ENCODE measurements at regions not wholly inside any gene's neighbourhood (a gene's known extent, or its start where the extent isn't known, plus 50 kb on each side); places are given as distances from the start of the nearest gene placed in this dataset.

DNA sequence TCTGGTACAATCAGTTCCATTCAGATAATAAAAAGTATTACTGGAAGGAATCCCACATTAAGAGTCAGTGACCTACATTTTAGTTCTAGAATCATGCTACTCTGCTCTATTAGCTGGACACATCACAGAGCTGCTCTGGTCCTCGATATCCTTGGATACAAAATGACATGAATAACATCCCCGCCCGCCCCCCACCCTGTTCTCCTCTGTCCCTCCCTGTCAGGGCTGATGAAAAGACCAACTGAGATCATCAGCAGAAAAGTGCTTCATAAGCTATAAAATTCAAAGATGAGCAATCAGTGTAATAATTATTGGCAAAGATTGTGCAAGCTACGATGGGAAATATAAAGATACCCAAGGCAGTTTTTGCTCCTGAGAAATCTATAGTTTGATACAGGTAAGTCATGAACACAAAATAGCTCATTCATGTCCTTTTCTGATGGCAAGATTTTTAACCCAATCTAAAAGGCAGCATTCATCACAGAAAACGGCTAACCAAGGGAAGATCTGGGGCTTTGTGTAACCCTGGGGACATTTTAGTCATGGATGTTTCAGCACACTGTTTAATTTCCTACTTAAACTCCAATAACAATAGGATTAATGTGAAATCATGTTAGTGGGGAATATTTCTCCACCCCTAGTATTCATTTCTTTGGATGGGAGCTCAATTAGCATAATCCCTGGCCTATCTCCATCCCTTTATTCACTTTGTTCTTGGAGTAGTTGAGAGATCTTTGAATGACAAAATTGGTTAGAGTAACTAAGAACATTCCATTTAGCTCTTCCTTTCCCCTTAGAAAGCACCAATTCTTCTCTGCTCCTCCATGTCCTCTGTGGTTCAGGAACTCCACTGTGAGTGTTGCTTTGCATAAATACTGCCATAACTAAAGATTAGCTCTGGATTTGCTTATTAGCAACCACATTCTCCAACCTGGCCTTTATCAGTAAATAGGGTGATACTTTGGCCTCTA lies 459.4 kb upstream of the GRIA1 start:
- no peak for DNase-seq

DNA sequence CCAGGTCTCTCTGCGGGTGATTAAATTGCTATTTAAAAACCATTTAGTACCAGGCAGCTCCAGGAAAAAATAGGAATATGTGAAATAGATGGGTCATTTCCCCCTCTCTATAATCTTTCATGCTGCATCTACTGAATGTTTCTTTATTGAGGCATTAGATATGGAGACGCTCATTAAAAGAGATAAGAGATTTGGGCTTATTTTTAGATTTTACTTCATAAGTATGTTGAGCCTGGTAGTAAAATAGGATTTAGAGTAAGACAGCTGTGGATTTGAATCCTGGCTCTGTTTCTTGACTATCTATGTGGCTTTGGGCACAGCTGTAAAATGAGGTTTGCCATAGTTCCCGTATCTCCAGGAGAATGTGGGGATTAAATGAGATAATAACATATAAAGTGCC lies 451.0 kb upstream of the GRIA1 start:
- DNase-seq = no peak

DNA sequence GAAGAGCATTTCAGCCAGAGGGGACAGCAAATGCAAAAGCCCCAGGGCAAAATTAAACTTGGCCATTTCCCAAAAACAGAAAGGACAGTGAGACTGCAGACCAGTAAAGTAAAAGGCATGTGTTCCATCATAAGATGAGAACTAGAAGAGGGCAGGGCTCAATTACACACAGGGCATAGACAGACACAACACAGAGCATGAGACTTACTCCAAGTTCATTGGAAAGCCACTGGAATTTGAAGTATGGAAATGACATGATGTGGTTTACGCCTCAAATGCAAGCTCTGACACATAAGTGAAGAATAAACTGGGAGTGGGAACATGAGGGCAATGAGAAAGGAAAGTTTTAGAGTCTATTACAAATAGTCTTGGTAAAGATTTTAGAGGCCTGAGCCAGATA lies 446.6 kb upstream of the GRIA1 start:
- DNase-seq = no peak

DNA sequence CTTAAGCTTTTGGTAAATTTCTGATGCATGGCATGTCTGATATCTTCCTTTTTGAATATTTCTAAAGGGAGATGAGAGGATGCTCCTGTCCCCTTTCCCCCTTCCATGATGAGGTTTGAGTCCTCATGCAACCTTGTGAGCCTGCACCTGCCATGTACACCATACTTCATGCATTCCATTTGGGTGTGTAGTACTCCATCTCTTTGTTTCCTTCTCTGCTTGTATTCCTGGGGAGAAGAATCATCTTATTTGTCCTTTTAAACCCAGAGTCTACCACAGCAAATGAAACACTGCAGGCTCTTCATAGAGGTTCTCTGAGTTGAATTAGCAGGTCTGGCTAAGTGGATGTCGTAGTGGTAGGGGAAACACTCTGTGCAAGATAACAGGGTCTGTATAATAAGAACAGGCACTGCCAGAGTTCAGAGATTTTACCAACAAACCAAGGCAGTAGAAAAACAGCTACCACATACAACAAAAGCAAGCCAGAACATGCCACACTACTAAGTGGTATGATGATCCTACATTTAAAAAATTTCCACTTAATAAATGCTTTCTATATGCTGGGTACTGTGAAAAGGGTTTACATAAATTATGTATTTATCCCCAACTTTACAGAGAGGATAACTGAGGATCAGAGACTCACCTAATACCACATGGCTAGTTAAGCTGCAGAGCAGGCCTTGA lies 439.8 kb upstream of the GRIA1 start:
- DNase-seq = no peak

DNA sequence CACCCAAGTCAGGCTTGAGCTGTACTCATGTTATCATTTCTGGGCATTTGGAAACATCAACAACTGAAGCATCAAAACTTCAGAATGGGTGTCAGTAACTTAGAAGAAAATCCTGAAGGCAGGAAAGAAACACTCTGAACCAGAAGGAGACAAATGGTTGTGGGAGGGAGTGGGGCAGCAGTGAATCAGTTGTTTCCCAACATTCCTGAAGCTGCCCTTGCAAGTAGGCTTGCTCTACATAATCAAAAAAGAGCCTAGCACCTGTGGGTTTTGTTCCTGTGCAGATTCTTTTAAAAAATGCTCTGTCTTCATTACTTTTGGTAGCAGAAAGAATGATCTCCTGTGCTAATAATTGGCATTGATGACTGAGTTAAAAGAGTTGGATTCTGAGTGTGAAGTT lies 424.2 kb upstream of the GRIA1 start:
- DNase-seq = no peak

DNA sequence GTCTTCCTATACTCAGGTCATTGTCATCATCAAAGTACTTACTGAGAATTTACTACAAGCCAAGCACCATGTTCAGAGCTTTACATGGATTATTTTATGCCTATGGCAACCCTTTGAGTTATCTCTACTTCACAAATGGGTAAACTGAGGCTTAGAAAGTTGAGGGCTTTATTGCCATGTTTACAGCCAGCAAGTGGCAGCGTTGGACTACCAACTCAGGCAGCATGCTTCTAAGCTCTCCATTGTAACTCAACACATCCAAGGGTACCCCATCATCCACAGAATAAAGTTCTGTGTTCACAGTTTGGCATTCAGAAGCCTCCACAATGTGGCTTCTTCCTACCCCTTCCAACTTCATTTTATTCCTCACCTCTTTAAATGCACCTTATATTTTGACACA lies 422.6 kb upstream of the GRIA1 start:
- DNase-seq = no peak

DNA sequence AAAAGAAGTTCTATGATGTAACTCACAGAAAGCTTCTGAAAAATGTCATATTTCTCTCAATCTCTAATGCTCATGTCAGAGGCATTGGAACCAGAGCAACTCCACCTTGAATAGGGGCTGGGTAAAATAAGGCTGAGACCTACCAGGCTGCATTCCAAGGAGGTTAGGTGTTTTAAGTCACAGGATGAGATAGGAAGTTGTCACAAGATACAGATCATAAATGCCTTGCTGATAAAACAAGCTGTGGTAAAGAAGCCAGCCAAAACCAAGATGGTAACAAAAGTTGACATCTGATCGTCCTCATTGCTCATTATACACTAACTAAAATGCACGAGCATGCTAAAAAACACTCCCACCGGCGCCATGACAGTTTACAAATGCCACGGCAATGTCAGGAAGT lies 411.1 kb upstream of the GRIA1 start:
- no peak for DNase-seq

DNA sequence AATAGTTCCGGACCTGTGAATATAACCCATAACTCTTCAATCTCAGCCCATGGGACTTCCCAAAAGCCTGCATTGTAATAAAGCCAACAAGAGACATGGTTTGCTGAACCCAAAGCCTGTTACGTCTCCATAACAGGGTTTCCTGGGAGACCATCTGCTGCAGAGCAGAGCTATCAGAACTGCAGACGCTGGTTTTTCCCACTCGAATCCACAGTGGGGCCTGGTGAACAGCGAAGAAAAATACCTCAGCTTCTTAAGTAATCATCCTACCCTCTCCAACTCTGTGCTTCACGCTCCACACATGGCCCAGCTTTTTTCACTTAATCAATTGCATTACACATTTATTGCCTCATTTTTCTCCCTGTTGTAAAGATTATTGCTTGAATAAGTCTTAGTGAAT lies 409.5 kb upstream of the GRIA1 start:
- DNase-seq = no peak

DNA sequence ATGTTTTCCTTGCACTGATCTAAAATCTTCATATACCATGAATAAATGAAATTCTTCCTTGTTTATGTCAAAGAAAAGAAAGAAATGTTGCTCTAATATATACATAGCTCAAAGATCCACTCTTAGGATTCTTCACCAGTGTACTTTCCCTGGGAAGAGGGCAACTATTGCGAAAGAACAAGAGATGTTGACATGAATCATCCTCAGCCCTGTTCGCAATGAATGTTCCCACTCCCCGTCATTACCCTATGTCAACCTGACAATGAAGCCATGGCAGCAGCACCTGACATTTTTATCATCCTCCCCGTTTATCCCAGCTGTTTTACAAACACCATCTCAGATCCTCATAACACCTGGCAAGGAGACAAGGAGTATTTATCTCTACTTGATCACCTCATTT lies 409.1 kb upstream of the GRIA1 start:
- no peak for DNase-seq

DNA sequence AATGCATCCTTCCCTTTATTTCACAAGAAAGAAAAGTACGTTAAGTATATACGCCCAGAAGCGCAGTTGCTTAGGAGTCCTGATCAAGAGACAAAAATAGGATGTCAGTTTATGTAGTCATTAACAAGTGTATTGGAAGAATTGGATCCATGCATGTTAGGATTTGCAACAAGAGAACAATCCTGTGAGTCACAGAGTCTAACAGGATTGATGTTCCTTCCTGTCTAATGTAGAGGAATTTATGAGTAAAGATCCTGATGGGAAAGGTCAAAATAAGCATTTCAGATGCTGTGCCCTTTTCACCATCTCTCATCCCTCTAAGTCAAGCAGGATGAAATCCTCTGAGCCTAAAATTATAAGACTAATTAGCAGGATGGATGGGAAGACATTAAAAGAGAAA lies 406.0 kb upstream of the GRIA1 start:
- DNase-seq = no peak

DNA sequence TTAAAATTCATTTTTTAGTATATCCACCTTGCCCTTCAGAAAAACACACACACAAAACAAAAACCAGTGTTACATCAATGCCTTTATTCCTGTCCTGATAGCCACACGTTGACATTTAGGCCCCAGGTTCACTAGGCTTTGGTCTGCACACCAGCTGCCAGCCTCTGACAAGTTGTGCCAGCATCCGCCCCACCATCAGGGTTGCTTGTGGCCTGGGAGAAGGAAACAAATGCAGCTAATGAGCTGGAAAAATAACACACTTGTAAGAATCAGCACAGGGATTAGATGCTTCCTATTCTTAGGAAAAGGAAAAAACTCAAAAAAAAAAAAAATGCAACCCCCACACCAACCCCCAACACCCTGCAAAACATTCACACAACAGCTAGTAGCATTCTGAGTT lies 404.0 kb upstream of the GRIA1 start:
- DNase-seq = no peak

DNA sequence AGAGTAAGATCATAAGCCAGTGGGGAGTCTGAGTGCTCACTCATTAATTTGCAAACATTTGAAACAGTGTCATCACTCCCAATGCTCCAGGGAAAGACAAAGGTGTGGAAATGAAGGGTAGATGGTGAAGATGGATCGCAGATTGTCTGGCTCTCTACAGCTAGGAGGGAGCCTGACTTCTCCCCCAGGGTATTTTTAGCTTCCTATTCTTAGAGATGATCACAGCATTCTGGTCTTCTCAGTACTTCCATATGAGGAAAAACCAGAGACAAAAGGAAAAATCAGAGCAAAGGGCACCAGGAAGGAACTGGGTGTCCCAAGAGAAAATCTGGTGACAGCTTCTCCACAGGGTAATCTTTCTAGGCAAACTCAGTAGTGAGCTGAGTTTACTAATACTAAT lies 401.9 kb upstream of the GRIA1 start:
- DNase-seq = no peak

DNA sequence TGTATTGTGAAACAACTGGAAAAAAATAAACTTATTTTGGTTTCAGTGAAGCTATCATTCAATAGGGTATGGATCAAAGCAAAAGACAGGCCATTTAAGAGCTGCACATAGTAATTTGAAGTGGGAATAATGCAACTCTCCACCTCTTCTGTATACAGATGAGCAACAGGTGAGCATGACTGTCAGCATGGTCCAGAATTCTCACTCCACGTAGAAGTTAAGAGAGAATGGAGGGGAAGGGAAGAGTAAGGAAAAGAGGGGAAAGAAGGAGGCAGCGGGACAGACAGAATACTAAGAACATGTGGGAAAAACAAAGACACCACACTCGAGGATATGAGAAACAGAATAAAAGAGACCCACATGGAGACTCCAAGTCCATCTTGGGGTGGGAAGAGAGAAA lies 396.1 kb upstream of the GRIA1 start:
- DNase-seq = no peak

DNA sequence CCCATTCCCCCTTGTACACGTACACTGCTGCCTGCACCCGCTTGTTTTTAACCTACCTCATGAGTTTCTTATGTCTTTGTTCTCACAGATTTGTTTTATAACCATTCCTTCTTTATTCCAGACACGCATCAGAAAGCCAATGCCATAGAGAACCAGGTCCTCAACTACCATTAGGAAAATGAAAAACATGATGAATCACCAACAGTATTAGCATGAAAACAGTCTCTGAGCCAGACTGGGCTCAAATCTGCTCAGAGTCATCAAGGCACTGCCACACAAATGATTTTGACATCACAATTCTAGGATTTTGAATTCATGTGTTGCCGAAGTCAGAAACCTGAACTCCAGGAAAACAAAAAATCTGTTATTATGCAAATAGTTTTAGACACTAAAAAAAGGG lies 394.1 kb upstream of the GRIA1 start:
- DNase-seq = no peak

DNA sequence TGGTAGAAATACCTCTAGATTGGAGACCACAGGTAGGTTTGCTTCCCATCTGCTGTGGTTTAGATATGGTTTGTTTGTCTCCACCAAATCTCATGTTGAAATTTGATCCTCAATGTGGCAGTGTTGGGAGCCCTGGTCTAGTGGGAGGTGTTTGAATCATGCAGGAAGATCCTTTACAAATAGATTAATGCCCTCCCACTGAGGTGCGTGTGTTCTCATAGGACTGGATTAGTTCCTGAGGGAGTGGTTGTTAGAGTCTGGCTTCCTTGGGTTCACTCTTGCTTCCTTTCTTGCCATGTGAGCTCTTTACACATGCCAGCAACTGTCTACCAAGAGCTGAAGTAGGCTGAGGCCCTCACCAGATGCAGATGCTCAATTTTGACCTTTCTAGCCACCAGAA lies 391.1 kb upstream of the GRIA1 start:
- DNase-seq = no peak

DNA sequence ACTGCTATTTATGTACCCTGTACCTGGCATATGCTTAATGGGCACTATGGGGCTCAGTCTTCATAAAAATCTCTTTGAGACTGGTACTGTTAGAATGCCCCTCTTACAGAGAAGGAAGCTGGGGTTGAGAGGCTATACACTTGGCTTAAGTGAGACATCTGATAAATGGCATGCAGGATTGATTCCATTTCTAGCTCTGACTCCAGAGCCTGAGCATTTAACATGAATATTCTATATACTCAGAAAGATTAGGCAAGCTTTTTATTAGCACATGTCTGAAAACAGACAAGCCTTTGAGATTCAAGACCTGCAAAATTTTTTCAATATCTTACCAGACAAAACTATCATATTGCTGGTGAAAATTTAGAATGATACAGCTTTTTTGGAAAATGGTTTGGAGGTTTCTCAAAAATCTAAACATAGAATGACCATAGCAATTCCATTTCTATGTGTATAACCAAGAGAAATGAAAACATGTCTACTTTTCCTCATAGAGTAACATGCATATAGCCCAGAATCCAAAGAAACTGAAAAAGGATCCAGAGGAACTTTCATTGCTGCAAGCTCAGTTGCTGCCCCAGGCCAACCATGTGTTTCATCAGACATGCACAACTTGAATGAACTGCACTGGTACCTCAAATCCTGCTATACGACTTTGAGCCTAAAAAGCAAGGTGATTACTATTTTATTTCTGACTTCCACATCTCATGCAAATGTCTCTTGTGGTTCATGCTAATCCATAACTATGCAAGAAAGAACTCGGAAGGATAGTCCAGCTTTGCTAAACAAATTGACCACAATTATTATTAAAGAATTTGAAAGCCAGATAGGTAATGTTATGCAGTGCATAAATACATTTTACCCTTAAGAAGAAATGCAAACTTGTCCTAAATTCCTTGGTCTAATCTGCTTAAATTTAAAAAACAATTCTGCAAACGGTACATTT lies 389.0 kb upstream of the GRIA1 start:
- no peak for DNase-seq

DNA sequence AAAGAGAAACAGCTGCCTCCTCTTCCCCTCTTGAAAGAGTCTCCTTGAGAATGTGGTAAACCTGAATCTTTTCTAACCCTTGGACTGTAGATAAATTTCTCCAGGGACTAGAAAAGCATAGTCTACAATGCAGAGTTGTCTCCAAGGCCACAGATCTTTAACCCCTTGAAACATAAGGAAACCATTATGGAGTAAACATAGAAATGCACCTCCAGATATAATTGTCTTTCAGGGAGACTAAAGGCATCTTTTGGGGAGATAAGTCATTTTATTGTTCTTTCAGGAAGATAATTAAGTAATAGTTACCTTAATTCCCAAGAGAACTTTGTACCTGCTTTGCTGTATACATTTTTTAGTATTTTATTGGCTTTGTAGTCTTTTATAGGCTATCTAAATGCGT lies 373.6 kb upstream of the GRIA1 start:
- no peak for DNase-seq

DNA sequence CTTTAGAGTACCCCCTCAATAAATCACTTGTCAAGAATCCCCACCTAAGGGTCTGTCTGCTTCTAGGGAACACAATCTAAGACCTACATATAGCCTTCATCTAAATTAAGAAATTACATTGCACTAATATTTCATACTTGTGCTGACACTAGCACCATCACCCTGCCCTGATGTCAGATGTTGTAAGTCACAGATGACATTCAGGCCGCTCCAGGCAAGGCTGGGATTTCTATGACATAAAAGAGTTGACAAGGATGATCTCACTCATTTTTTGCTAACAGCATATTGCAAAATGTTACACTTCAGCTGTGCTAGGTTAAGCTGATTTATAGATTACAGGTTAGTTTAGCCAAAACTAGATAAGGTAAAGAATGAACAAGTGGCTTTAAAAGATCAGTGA lies 372.5 kb upstream of the GRIA1 start:
- no peak for DNase-seq

DNA sequence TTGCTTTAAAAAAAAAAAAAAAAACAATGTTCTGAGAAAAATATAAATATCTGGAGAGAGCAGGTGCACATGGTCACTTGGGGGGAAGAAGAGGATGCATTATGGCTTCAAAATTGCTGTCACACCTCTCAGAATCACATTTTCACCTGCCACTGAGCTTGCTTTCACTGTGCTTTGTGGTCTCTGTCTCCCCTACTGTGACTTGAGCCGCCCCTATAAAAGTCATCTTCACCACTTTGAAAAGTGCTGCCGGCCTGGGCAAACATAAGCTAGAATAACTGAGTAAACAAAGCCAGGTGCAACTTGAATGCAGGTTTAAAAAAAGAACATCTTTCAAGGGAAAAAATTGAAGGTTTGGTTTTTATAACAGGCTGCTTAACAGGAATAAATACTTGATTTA lies 368.1 kb upstream of the GRIA1 start:
- DNase-seq = no peak

DNA sequence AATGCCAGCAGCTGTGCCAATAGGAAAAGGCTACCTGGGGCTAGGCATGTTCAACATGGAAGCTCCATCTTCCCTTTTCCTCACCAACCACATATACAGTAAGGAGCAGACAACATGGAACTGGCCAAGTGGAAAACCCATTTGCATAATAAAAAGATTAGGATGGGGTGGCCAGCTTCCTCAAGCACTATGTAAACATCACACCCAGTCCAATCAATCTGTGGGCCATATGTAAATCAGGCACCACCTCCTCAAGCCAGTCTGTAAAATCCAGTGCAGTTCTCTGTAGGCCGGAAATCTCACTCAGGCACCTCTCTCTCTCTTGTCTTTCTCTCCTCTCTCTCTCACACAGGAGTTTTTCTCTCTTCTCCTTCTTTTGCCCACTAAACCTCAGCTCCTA lies 360.2 kb upstream of the GRIA1 start:
- no peak for DNase-seq

DNA sequence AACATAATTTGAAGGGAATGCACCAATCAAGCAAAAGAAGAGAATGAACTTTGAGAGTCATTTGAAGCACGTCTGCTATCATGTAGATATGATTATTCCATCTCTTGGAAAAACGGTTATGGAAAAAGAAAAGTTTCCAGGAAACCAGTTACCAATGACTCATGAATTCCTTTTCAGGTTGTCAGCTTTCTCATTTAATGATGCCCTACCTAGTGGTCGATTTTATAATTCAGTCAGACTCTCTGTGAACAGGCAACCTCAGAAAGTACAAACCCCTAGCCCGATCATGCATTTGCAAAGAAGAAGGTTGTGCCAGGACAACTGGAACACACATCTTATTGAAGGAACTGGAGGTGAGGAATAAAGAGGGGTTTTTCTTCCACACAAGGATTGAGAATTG lies 355.1 kb upstream of the GRIA1 start:
- no peak for DNase-seq

DNA sequence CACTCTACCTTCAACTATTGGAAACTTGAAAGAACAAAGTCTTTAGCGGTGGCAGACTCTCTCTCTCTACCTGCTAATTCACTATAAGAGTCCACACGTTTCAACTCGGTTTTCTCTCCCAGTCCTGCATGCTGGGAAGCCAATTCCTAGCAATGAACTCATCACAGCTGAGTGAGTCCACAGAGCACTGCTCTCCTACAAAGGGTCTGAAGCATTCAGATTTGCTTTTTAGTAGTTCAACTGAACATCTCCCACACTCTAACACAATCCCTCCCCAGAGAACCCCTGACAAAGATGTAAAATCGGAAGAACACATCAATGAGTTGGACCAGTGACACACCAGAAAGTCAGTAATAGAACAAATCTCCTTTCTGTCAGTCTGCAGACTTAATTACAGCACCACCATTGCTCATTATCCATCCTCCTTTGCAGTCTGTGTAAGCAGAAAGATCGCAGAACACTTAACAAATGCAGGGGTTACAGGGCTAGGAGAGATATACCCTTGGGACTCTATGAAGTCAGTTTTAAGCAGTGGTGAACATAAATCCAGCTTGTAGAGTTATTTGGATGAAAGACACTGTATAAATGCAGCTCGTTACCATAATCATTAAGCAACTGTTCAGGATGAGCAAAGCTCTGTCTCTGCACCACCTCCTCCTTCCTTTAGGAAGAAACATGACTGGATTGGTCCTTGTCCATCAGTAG lies 353.4 kb upstream of the GRIA1 start:
- no peak for DNase-seq

Data from CD4-positive, alpha-beta T cell treated with Interleukin-6 for 4 hours (primary cell).